SU-DHL-6 (cell line): ENCODE measurements at regions not wholly inside any gene's neighbourhood (a gene's known extent, or its start where the extent isn't known, plus 50 kb on each side); places are given as distances from the start of the nearest gene placed in this dataset.

ENCODE experiments used
- EZH2phosphoT487 ChIP-seq: fragments of 200-600 bp; sonication (generic), shearing (Covaris generic); conservative IDR thresholded peaks from 2 replicates; pipeline ENCODE4 v1.6.1; 2018; ENCODE audit warnings: mild to moderate bottlenecking, antibody characterized with exemption, low read length, moderate library complexity, mixed read lengths
- TF ChIP-seq, protein P1 (sequence below): fragments of 200-600 bp; sonication (generic); IDR thresholded peaks from one replicate; pipeline ENCODE4 v1.5.1; 2017; ENCODE audit warnings: antibody characterized with exemption, mild to moderate bottlenecking, low read length, moderate library complexity; ENCODE audit not compliant: insufficient read depth, poor library complexity, severe bottlenecking

DNA sequence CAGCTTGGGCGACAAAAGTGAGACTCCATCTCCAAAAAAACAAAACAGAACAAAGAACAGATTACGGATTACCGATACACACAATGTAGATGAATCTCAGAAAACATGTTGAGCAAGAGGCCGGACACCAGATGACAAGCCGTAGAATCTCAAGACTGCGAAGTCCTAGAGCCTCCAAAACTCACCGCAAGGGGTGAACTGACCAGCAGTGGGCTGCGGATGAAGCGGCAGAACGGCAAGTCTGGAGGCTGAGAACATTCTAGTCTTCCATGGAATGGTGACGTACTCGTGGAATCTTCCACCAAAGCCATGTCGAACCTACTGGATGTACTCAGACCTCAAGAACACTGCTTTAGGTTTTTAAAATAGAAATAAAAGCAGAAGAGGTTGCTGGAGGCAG is 198.8 kb downstream of the NDUFA10 start:
- TF ChIP-seq, protein P1, sequence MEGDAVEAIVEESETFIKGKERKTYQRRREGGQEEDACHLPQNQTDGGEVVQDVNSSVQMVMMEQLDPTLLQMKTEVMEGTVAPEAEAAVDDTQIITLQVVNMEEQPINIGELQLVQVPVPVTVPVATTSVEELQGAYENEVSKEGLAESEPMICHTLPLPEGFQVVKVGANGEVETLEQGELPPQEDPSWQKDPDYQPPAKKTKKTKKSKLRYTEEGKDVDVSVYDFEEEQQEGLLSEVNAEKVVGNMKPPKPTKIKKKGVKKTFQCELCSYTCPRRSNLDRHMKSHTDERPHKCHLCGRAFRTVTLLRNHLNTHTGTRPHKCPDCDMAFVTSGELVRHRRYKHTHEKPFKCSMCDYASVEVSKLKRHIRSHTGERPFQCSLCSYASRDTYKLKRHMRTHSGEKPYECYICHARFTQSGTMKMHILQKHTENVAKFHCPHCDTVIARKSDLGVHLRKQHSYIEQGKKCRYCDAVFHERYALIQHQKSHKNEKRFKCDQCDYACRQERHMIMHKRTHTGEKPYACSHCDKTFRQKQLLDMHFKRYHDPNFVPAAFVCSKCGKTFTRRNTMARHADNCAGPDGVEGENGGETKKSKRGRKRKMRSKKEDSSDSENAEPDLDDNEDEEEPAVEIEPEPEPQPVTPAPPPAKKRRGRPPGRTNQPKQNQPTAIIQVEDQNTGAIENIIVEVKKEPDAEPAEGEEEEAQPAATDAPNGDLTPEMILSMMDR, result no peak
- TF ChIP-seq EZH2phosphoT487, result no peak
